Gastroesophageal sphincter (tissue), 4 donors: ENCODE measurements at regions not wholly inside any gene's neighbourhood (a gene's known extent, or its start where the extent isn't known, plus 50 kb on each side); places are given as distances from the start of the nearest gene placed in this dataset.

Experiments used
- ATAC-seq: fragments of 150-250 bp; one replicate; pipeline ENCODE4 v1.9.1; 2016; ENCODE audit warnings: mild to moderate bottlenecking, moderate library complexity
- H3K27ac ChIP-seq, 4 donors: fragments of 200-600 bp; sonication (generic) in 3 of 4; 1 replicate in 3 of 4; 2 replicates in 1 of 4; pipeline ENCODE4 v1.5.1; 2016 to 2019
- H3K27me3 ChIP-seq: fragments of 200-600 bp; sonication (generic); one replicate; pipeline ENCODE4 v1.5.1; 2019
- H3K36me3 ChIP-seq, 2 donors: fragments of 200-600 bp; sonication (generic); one replicate each; pipeline ENCODE4 v1.5.1; 2019; ENCODE audit warnings: control low read depth in 1 of 2
- H3K4me1 ChIP-seq, 3 donors: fragments of 200-600 bp; sonication (generic); 1 replicate in 2 of 3; 2 replicates in 1 of 3; pipeline ENCODE4 v1.5.1; 2016 to 2019; ENCODE audit warnings: control low read depth in 2 of 3
- H3K4me3 ChIP-seq, 2 donors: fragments of 200-600 bp; sonication (generic); one replicate each; pipeline ENCODE4 v1.5.1; 2019; ENCODE audit warnings: mild to moderate bottlenecking in 1 of 2, moderate library complexity in 1 of 2
- H3K9me3 ChIP-seq, 3 donors: fragments of 200-600 bp; sonication (generic); one replicate each; pipeline ENCODE4 v1.5.1; 2017 to 2019; ENCODE audit warnings: control low read depth in 2 of 3
- CTCF ChIP-seq, 4 experiments: fragments of 200-600 bp in 2 of 4; fragments of 450-650 bp in 2 of 4; sonication (generic) in 1 of 4; IDR thresholded peaks; one replicate each; pipeline ENCODE4 v1.5.1; 2017 to 2019; ENCODE audit warnings: antibody characterized with exemption in 4 of 4, mild to moderate bottlenecking in 2 of 4, moderate library complexity in 2 of 4
- EP300 ChIP-seq: sonication (generic); formaldehyde crosslinking; IDR thresholded peaks from one replicate; pipeline ENCODE4 v1.6.1; 2017; ENCODE audit warnings: antibody characterized with exemption, mild to moderate bottlenecking
- POLR2A ChIP-seq, 2 donors: fragments of 450-650 bp; IDR thresholded peaks; one replicate each; pipeline ENCODE4 v1.6.1; 2017; ENCODE audit warnings: antibody characterized with exemption in 2 of 2, mild to moderate bottlenecking in 2 of 2, moderate library complexity in 1 of 2
- POLR2AphosphoS5 ChIP-seq: sonication (generic); formaldehyde crosslinking; IDR thresholded peaks from one replicate; pipeline ENCODE4 v1.6.1; 2017; ENCODE audit warnings: antibody characterized with exemption
- WGBS, 2 donors: methylation state at CpG; one replicate each; pipeline ENCODE4 v1.1.5; 2018; ENCODE audit warnings: low coverage in 1 of 2; 5-methylcytosine and 5-hydroxymethylcytosine counted together

DNA sequence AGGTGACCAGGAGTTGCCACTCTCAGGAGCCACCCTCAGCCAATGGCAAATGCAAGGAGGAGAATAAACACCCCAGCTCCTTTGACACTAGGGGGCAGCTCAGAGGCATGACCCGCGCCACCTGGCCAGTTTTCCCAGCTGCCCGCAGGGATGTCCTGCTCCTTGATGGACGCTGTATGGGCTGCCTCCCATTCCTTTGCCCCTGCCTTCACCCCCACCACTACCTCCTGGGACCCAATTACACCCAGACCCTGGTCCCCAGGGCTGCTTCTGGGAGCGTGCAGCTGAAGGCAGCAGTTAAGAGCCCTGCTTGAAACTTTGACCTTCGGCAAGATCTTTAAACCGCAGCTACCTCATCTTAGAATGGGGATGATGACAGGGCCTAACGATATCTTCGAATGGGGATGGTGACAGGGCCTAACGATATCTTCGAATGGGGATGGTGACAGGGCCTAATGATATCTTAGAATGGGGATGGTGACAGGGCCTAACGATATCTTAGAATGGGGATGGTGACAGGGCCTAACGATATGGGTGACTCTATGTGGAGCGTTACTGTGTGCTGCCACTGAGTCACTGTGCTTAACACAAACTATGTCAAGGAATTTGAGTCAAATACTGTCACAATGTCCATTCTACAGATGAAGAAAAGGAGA, 163.0 kb upstream of the KAZN start:
- Histone ChIP-seq H3K36me3 (no peaks in the 10 kb centered on the region), H3K4me3 (no peak overlapping the region), H3K27me3 (peaks cover 6% of the 10 kb centered on the region), H3K9me3 (no peaks in the 10 kb centered on the region), H3K4me1 (no peaks in the 10 kb centered on the region), H3K27ac (no peak overlapping the region)
- no peak for ATAC-seq
- TF ChIP-seq POLR2AphosphoS5 (no peak), CTCF (IDR thresholded peaks at IDR 0.05) (no peak), EP300 (no peak), POLR2A (IDR thresholded peaks at IDR 0.05) (no peak)
- 92 to 95% methylated on average over 2 to 10 of the region's 14 CpGs for WGBS, 2 donors

GRCh38 chr1:14437417-14437918, 161.0 kb upstream of the KAZN start:
- no peak for TF ChIP-seq POLR2AphosphoS5
- TF ChIP-seq CTCF (IDR thresholded peaks at IDR 0.05), result no peak
- no peak for TF ChIP-seq EP300
- no peak for TF ChIP-seq POLR2A (IDR thresholded peaks at IDR 0.05)
- Histone ChIP-seq H3K27ac (no peak overlapping the region), H3K4me1 (no peaks in the 10 kb centered on the region), H3K27me3 (peaks cover 6% of the 10 kb centered on the region), H3K9me3 (no peaks in the 10 kb centered on the region), H3K36me3 (no peaks in the 10 kb centered on the region), H3K4me3 (no peak overlapping the region)
- ATAC-seq, result no peak
- WGBS, 2 donors, result 57 to 58% methylated on average over 3 to 9 of the region's 13 CpGs

- H3K4me1 ChIP-seq, result no peaks in the 10 kb centered on the region
- 89 to 93% methylated on average over 4 to 6 of the region's 6 CpGs for WGBS, 2 donors
- TF ChIP-seq CTCF (IDR thresholded peaks at IDR 0.05) (no peak), POLR2A (IDR thresholded peaks at IDR 0.05) (no peak), EP300 (no peak), POLR2AphosphoS5 (no peak)
- H3K9me3 ChIP-seq, result no peaks in the 10 kb centered on the region
- H3K4me3 ChIP-seq, result no peak overlapping the region
- H3K27ac ChIP-seq, result no peak overlapping the region
- H3K36me3 ChIP-seq, result no peaks in the 10 kb centered on the region
- H3K27me3 ChIP-seq, result peaks cover 6% of the 10 kb centered on the region
- ATAC-seq, result no peak
Measured at GRCh38 chr1:14438127-14438769, 160.2 kb upstream of the KAZN start.

DNA sequence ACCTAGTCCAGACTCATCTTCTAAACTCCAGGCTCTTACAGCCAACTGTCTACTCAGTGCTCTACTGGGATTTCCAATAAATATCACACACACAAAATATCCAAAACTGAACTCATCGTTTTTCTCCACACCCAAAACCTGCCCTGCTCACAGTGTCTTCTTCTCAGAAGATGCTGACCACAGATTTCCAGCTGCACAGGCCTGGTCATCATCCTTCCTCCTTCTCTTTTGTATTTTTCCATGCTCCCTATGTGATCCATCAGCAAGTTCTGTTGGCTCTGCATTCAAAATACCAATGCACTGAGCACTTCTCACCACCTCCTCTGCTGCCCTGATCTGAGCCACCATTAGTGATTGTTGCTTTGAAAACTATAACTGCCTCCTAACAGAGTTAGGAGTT, 159.5 kb upstream of the KAZN start:
- Histone ChIP-seq H3K27me3 (peaks cover 6% of the 10 kb centered on the region), H3K4me1 (no peaks in the 10 kb centered on the region), H3K36me3 (no peaks in the 10 kb centered on the region), H3K4me3 (no peak overlapping the region), H3K27ac (no peak overlapping the region), H3K9me3 (no peaks in the 10 kb centered on the region)
- WGBS, 2 donors, result 50 to 73% methylated on average over 1 of the region's 1 CpG
- TF ChIP-seq CTCF (IDR thresholded peaks at IDR 0.05), result no peak
- no peak for TF ChIP-seq EP300
- TF ChIP-seq POLR2A (IDR thresholded peaks at IDR 0.05), result no peak
- no peak for TF ChIP-seq POLR2AphosphoS5
- ATAC-seq, result no peak

- no peaks in the 10 kb centered on the region for H3K36me3 ChIP-seq
- peaks cover 3% of the 10 kb centered on the region for H3K27me3 ChIP-seq
- no peaks in the 10 kb centered on the region for H3K4me1 ChIP-seq
- H3K4me3 ChIP-seq, result no peak overlapping the region
- H3K9me3 ChIP-seq, result no peaks in the 10 kb centered on the region
- no peak overlapping the region for H3K27ac ChIP-seq
- TF ChIP-seq CTCF (IDR thresholded peaks at IDR 0.05) (no peak), POLR2AphosphoS5 (no peak), EP300 (no peak), POLR2A (IDR thresholded peaks at IDR 0.05) (no peak)
- 85 to 100% methylated on average over 5 of the region's 9 CpGs for WGBS, 2 donors
- ATAC-seq, result no peak
Measured at GRCh38 chr1:14440166-14440565, 158.3 kb upstream of the KAZN start.
